OCI-LY3 (cell line): ENCODE measurements at regions not wholly inside any gene's neighbourhood (a gene's known extent, or its start where the extent isn't known, plus 50 kb on each side); places are given as distances from the start of the nearest gene placed in this dataset.

Experiments used
- H2AFZ ChIP-seq: fragments of 200-600, 300-600 bp; shearing (Covaris generic); 2 replicates; pipeline ENCODE4 v1.6.0; 2014; ENCODE audit warnings: antibody characterized with exemption, low read depth, low read length
- H3K27ac ChIP-seq: fragments of 200-600, 300-600 bp; sonication (generic); 2 replicates; pipeline ENCODE4 v1.5.1; 2014; ENCODE audit warnings: mild to moderate bottlenecking, low read length, moderate library complexity, mixed read lengths
- H3K27me3 ChIP-seq: fragments of 200-600, 300-600 bp; sonication (generic); 2 replicates; pipeline ENCODE4 v1.6.1; 2014; ENCODE audit warnings: low read depth, low read length, mixed read lengths
- H3K36me3 ChIP-seq: fragments of 200-600, 300-600 bp; sonication (generic); replicated peaks from 2 replicates; pipeline ENCODE3; 2014; ENCODE audit warnings: low read depth, low read length, mixed read lengths
- H3K4me1 ChIP-seq: fragments of 300-600, 200-600 bp; sonication (generic); 2 replicates; pipeline ENCODE4 v1.6.1; 2014; ENCODE audit warnings: low read length, mixed read lengths
- H3K4me2 ChIP-seq: fragments of 200-600, 300-600 bp; sonication (generic); 2 replicates; pipeline ENCODE4 v1.6.1; 2014; ENCODE audit warnings: low read length, mixed read lengths
- H3K4me3 ChIP-seq: fragments of 300-600, 200-600 bp; sonication (generic); 2 replicates; pipeline ENCODE4 v1.5.1; 2014; ENCODE audit warnings: antibody characterized with exemption, mild to moderate bottlenecking, low read length, moderate library complexity
- H3K79me2 ChIP-seq: fragments of 300-600, 200-600 bp; shearing (Covaris generic); 2 replicates; pipeline ENCODE4 v1.6.1; 2014; ENCODE audit warnings: mild to moderate bottlenecking, low read length, mixed read lengths
- H3K9ac ChIP-seq: fragments of 300-600, 200-600 bp; shearing (Covaris generic); 2 replicates; pipeline ENCODE4 v1.6.0; 2014; ENCODE audit warnings: mild to moderate bottlenecking, low read length, moderate library complexity
- H3K9me3 ChIP-seq: fragments of 200-600, 300-600 bp; shearing (Covaris generic); 2 replicates; pipeline ENCODE4 v1.6.1; 2014; ENCODE audit warnings: low read length, mixed read lengths; ENCODE audit not compliant: insufficient read depth
- H4K20me1 ChIP-seq: fragments of 200-600, 300-600 bp; sonication (generic); 2 replicates; pipeline ENCODE4 v1.6.1; 2016; ENCODE audit warnings: low read length, mixed read lengths; ENCODE audit not compliant: insufficient read depth
- CTCF ChIP-seq: fragments of 200-600, 300-600 bp; sonication (generic); IDR thresholded peaks from 2 replicates; pipeline ENCODE4 v1.5.1; 2014; ENCODE audit warnings: antibody characterized with exemption, low read length, low read depth
- EZH2phosphoT487 ChIP-seq: fragments of 200-600 bp; shearing (Covaris generic); IDR thresholded peaks from 2 replicates; pipeline ENCODE4 v1.6.1; 2018; ENCODE audit warnings: antibody characterized with exemption, mixed run types, low read depth

GRCh38 chr12:40614923-40615322, 77.3 kb upstream of the CNTN1 start:
- no peaks in the 10 kb centered on the region for H3K79me2 ChIP-seq
- 0 out of 2 replicates have a peak, but pooled peaks cover 4% of the 10 kb centered on the region for H3K27me3 ChIP-seq
- no peak overlapping the region for H3K9ac ChIP-seq
- peaks cover 14% of the 10 kb centered on the region for H3K4me1 ChIP-seq
- H3K36me3 ChIP-seq, result no peaks in the 10 kb centered on the region
- H3K4me2 ChIP-seq, result peak overlapping the region; percentile 49
- H4K20me1 ChIP-seq, result no peaks in the 10 kb centered on the region
- H3K9me3 ChIP-seq, result no peaks in the 10 kb centered on the region
- no peak overlapping the region for H2AFZ ChIP-seq
- H3K4me3 ChIP-seq, result no peak overlapping the region
- TF ChIP-seq CTCF, result no peak
- no peak overlapping the region for H3K27ac ChIP-seq

- Histone ChIP-seq H2AFZ (no peak overlapping the region), H3K27ac (no peak overlapping the region)
Measured at GRCh38 chr12:40615590-40615989, 76.6 kb upstream of the CNTN1 start.

GRCh38 chr12:40616383-40616915, 75.8 kb upstream of the CNTN1 start:
- Histone ChIP-seq H3K4me2 (no peak overlapping the region), H3K9me3 (no peaks in the 10 kb centered on the region), H3K9ac (no peak overlapping the region), H4K20me1 (no peaks in the 10 kb centered on the region), H3K27me3 (0 out of 2 replicates have a peak, but pooled peaks cover 4% of the 10 kb centered on the region), H3K4me1 (peaks cover 14% of the 10 kb centered on the region), H3K4me3 (no peak overlapping the region), H3K79me2 (no peaks in the 10 kb centered on the region), H2AFZ (no peak overlapping the region), H3K27ac (no peak overlapping the region), H3K36me3 (no peaks in the 10 kb centered on the region)
- TF ChIP-seq CTCF, result no peak
- no peak for TF ChIP-seq EZH2phosphoT487

More at GRCh38 chr12:40615590-40615989, 76.6 kb upstream of the CNTN1 start:
- peaks cover 14% of the 10 kb centered on the region for H3K4me1 ChIP-seq
- H4K20me1 ChIP-seq, result no peaks in the 10 kb centered on the region
- H3K4me3 ChIP-seq, result no peak overlapping the region
- H3K9ac ChIP-seq, result no peak overlapping the region
- H3K4me2 ChIP-seq, result no peak overlapping the region
- no peaks in the 10 kb centered on the region for H3K9me3 ChIP-seq
- TF ChIP-seq EZH2phosphoT487 (no peak), CTCF (no peak)
- H3K79me2 ChIP-seq, result no peaks in the 10 kb centered on the region
- no peaks in the 10 kb centered on the region for H3K36me3 ChIP-seq
- H3K27me3 ChIP-seq, result 0 out of 2 replicates have a peak, but pooled peaks cover 4% of the 10 kb centered on the region

- Histone ChIP-seq H3K27me3 (peaks cover 13% of the 10 kb centered on the region; the same call in 1 of the 2 replicates), H3K4me3 (no peak overlapping the region), H2AFZ (no peak overlapping the region), H3K4me2 (no peak overlapping the region), H3K9me3 (no peaks in the 10 kb centered on the region), H3K9ac (no peak overlapping the region), H3K4me1 (peaks cover 14% of the 10 kb centered on the region), H3K27ac (no peak overlapping the region), H4K20me1 (no peaks in the 10 kb centered on the region), H3K36me3 (no peaks in the 10 kb centered on the region), H3K79me2 (no peaks in the 10 kb centered on the region)
- TF ChIP-seq CTCF (no peak), EZH2phosphoT487 (no peak)
Measured at GRCh38 chr12:40618636-40619035, 73.6 kb upstream of the CNTN1 start.
